Ascending aorta (tissue), 2 donors: ENCODE measurements at regions not wholly inside any gene's neighbourhood (a gene's known extent, or its start where the extent isn't known, plus 50 kb on each side); places are given as distances from the start of the nearest gene placed in this dataset.

Experiments used
- DNase-seq, 2 donors: peaks; one replicate each; pipeline ENCODE4 v3.0.0-alpha.2; 2019; ENCODE audit warnings: low spot score in 2 of 2
- H3K27ac ChIP-seq, 2 donors: fragments of 200-600 bp; sonication (generic); one replicate each; pipeline ENCODE4 v1.5.1; 2016 to 2017; ENCODE audit warnings: mild to moderate bottlenecking in 1 of 2
- H3K27me3 ChIP-seq: fragments of 200-600 bp; sonication (generic); one replicate; pipeline ENCODE4 v1.5.1; 2017
- H3K36me3 ChIP-seq, 2 donors: fragments of 200-600 bp; sonication (generic); one replicate each; pipeline ENCODE4 v1.5.1; 2016
- H3K4me1 ChIP-seq, 2 donors: fragments of 200-600 bp; sonication (generic); one replicate each; pipeline ENCODE4 v1.5.1; 2016 to 2017; ENCODE audit warnings: mild to moderate bottlenecking in 1 of 2
- H3K4me3 ChIP-seq, 2 donors: fragments of 200-600 bp; sonication (generic); one replicate each; pipeline ENCODE4 v1.5.1; 2016 to 2017; ENCODE audit warnings: mild to moderate bottlenecking in 1 of 2
- H3K9me3 ChIP-seq, 2 donors: fragments of 200-600 bp; sonication (generic); one replicate each; pipeline ENCODE4 v1.5.1; 2016
- intact Hi-C: fragments of 100-400 bp; cut with DNase I; formaldehyde crosslinking; loops from one replicate; pipeline ENCODE4 v1.15.1; 2023
- TF ChIP-seq, protein P1 (sequence below), 3 experiments: fragments of 200-600 bp in 2 of 3; fragments of 450-650 bp in 1 of 3; sonication (generic) in 2 of 3; IDR thresholded peaks; one replicate each; pipeline ENCODE4 v1.5.1; 2016 to 2019; ENCODE audit warnings: antibody characterized with exemption in 3 of 3, mild to moderate bottlenecking in 1 of 3, moderate library complexity in 1 of 3

DNA sequence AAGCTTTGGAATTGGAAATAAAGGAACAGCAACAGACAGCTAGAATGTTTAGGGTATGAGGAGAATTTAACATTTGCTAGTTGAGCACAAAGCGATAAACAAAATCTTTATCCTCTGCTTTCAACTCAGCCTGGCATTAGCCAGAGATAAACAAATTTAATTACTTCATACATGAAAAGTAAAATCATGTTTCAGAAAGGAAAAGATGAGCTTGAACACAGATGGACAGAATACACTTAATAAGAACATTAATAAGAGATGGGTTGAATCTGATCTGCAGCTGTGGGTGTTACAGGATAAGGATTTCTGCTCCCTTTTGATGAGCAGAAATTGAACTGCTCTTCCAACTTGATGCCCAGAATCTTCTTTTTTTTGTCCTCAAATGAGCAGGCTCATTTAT, 275.2 kb downstream of the CSNK1G3 start:
- DNase-seq = no peak
- no peak overlapping the region for H3K27ac ChIP-seq
- TF ChIP-seq, protein P1, sequence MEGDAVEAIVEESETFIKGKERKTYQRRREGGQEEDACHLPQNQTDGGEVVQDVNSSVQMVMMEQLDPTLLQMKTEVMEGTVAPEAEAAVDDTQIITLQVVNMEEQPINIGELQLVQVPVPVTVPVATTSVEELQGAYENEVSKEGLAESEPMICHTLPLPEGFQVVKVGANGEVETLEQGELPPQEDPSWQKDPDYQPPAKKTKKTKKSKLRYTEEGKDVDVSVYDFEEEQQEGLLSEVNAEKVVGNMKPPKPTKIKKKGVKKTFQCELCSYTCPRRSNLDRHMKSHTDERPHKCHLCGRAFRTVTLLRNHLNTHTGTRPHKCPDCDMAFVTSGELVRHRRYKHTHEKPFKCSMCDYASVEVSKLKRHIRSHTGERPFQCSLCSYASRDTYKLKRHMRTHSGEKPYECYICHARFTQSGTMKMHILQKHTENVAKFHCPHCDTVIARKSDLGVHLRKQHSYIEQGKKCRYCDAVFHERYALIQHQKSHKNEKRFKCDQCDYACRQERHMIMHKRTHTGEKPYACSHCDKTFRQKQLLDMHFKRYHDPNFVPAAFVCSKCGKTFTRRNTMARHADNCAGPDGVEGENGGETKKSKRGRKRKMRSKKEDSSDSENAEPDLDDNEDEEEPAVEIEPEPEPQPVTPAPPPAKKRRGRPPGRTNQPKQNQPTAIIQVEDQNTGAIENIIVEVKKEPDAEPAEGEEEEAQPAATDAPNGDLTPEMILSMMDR (IDR thresholded peaks at IDR 0.05) = no peak
- no peaks in the 10 kb centered on the region for H3K27me3 ChIP-seq
- H3K9me3 ChIP-seq = peaks cover 0 to 6% of the 10 kb centered on the region in 2 donors
- H3K4me3 ChIP-seq = no peak overlapping the region
- intact Hi-C loops = no loop called here
- H3K4me1 ChIP-seq = no peaks in the 10 kb centered on the region
- no peaks in the 10 kb centered on the region for H3K36me3 ChIP-seq

GRCh38 chr5:123786411-123786810, 274.4 kb downstream of the CSNK1G3 start:
- H3K4me1 ChIP-seq = no peaks in the 10 kb centered on the region
- H3K4me3 ChIP-seq = no peak overlapping the region
- TF ChIP-seq, protein P1 (IDR thresholded peaks at IDR 0.05) = no peak
- no peaks in the 10 kb centered on the region for H3K36me3 ChIP-seq
- no peaks in the 10 kb centered on the region for H3K27me3 ChIP-seq
- DNase-seq = no peak
- H3K27ac ChIP-seq = no peak overlapping the region
- peaks cover 0 to 6% of the 10 kb centered on the region in 2 donors for H3K9me3 ChIP-seq
- intact Hi-C loops = no loop called here

DNA sequence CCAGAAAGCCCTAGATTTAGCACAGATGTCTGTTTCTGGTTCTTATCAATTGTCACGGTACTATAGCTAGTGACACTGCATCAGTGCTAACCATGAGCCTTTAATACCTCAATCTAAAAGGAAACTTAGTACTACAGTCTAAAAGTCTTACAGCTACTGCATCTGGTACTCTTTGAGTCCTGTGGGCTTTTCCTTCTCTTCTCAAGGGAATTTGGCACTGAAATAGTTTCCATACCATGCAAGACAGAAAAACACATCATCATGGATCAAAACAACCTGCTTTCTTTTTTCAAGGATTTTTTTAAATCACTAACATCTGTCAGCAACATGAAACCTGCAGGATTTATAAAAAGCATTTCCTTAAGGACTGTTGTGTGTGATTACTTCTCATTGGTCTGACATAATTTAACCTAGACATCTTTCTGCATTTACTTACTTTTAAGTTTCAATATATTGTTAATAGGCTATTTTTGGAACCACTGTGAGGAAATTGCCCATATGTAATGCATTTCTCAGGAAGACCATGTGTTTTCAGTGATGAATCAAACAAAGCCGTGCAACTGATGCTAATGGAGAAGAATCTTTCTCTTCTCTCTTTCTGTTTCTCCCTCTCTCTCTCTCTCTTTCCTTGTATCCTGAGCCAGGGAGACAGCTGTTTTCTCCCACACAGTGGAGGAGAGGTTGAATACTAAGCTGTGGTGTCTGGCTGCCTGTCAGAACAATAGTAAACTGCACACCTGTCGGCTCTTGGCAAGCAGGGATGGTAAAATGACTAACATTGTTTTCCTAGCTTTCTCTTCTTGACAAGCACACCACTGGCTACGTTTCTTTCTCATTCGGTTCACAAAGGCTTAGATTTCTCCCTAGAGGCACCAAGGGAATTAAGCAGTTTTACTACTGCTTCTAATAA, 273.4 kb downstream of the CSNK1G3 start:
- intact Hi-C loops = no loop called here

DNA sequence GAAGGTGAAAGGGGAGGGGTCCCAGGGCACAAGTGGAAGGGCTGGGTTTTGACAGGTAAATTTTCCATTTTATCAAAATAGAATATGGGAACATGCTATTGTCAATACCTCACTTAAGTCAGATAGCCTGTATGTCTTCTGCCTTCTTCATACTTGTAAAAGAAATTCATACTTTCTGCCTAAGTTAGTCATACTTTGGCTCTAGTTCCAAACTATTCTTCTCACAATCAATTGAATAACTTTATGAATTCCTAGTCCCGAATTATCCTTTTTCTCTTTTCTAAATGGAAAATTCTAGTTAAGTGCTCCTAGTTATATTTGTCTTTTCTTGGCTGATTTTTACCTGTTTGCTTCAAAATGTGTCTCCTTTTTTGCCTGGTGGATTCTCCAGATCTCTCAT, 271.4 kb downstream of the CSNK1G3 start:
- TF ChIP-seq, protein P1 (IDR thresholded peaks at IDR 0.05) = no peak
- DNase-seq = no peak
- Histone ChIP-seq H3K27ac (no peak overlapping the region), H3K9me3 (no peaks in the 10 kb centered on the region), H3K27me3 (no peaks in the 10 kb centered on the region), H3K4me3 (no peak overlapping the region), H3K4me1 (no peaks in the 10 kb centered on the region), H3K36me3 (no peaks in the 10 kb centered on the region)
- intact Hi-C loops = no loop called here

More for the DNA sequence above, 273.4 kb downstream of the CSNK1G3 start:
- H3K4me1 ChIP-seq = no peaks in the 10 kb centered on the region
- no peak overlapping the region for H3K4me3 ChIP-seq
- DNase-seq = no peak
- TF ChIP-seq, protein P1 (IDR thresholded peaks at IDR 0.05) = no peak
- no peak overlapping the region for H3K27ac ChIP-seq
- peaks cover 0 to 6% of the 10 kb centered on the region in 2 donors for H3K9me3 ChIP-seq
- no peaks in the 10 kb centered on the region for H3K36me3 ChIP-seq
- H3K27me3 ChIP-seq = no peaks in the 10 kb centered on the region

DNA sequence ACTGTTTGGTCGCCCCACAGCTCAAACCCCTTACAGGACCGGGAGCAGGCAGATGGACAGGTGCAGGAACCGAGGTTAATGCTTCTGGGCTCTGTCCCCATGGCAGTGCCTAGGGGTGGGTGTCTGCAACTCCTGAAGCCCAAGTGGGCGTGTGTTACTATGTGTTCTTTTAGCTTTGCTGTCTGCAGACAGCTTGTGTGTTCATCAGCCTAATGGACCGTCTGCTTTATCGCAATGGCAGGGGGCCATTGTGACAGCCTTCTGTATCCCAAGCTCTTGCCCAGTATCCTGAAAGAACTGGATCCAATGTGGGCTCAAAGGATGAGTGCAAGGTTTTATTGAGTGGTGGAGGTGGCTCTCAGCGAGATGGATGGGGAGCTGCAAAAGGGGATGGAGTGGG, 266.7 kb downstream of the CSNK1G3 start:
- Histone ChIP-seq H3K4me3 (no peak overlapping the region), H3K9me3 (no peaks in the 10 kb centered on the region), H3K27ac (no peak overlapping the region), H3K36me3 (no peaks in the 10 kb centered on the region), H3K4me1 (no peaks in the 10 kb centered on the region), H3K27me3 (no peaks in the 10 kb centered on the region)
- TF ChIP-seq, protein P1 (IDR thresholded peaks at IDR 0.05) = no peak
- no peak for DNase-seq
- intact Hi-C loops = no loop called here
